Panc1 (cell line): ENCODE measurements at regions not wholly inside any gene's neighbourhood (a gene's known extent, or its start where the extent isn't known, plus 50 kb on each side); places are given as distances from the start of the nearest gene placed in this dataset.

ENCODE experiments used
- CTCF ChIP-seq: fragments of 450-650 bp; IDR thresholded peaks from 2 replicates; pipeline ENCODE4 v1.5.1; 2017; ENCODE audit warnings: mild to moderate bottlenecking
- POLR2AphosphoS5 ChIP-seq: IDR thresholded peaks from 2 replicates; pipeline ENCODE4 v1.6.1; 2012; ENCODE audit warnings: mild to moderate bottlenecking, low read depth, low read length, moderate library complexity
- REST ChIP-seq, 2 experiments: IDR thresholded peaks; 2 replicates each; pipeline ENCODE4 v1.6.1; 2011 to 2012; ENCODE audit warnings: low read depth in 2 of 2, control low read depth in 1 of 2, low read length in 1 of 2, mild to moderate bottlenecking in 1 of 2, moderate library complexity in 1 of 2; ENCODE audit not compliant: insufficient read depth in 1 of 2
- SIN3A ChIP-seq: IDR thresholded peaks from 2 replicates; pipeline ENCODE4 v1.6.1; 2012; ENCODE audit warnings: low read depth, mild to moderate bottlenecking, low read length, moderate library complexity, borderline replicate concordance; ENCODE audit not compliant: insufficient read depth

GRCh38 chr18:1522249-1522615 lies 617.6 kb downstream of the ADCYAP1 start:
- no peak for TF ChIP-seq SIN3A
- TF ChIP-seq REST (IDR thresholded peaks at IDR 0.05; ENCODE audit: insufficient read depth in 1 of 2, low read depth in 2 of 2, low read length in 1 of 2), result no peak
- no peak for TF ChIP-seq CTCF
- TF ChIP-seq POLR2AphosphoS5, result no peak
